GM23248 (cell line): ENCODE measurements at regions not wholly inside any gene's neighbourhood (a gene's known extent, or its start where the extent isn't known, plus 50 kb on each side); places are given as distances from the start of the nearest gene placed in this dataset.

Experiments used
- EZH2 ChIP-seq: fragments of 200-600 bp; sonication (generic); IDR thresholded peaks from 2 replicates; pipeline ENCODE4 v1.6.1; 2018; ENCODE audit warnings: antibody characterized with exemption, mild to moderate bottlenecking; ENCODE audit not compliant: insufficient read depth, poor library complexity, severe bottlenecking
- EZH2phosphoT487 ChIP-seq: fragments of 200-600 bp; sonication (generic); IDR thresholded peaks from 2 replicates; pipeline ENCODE4 v1.6.1; 2018; ENCODE audit warnings: antibody characterized with exemption, moderate library complexity, mild to moderate bottlenecking, low read depth; ENCODE audit not compliant: insufficient read depth

DNA sequence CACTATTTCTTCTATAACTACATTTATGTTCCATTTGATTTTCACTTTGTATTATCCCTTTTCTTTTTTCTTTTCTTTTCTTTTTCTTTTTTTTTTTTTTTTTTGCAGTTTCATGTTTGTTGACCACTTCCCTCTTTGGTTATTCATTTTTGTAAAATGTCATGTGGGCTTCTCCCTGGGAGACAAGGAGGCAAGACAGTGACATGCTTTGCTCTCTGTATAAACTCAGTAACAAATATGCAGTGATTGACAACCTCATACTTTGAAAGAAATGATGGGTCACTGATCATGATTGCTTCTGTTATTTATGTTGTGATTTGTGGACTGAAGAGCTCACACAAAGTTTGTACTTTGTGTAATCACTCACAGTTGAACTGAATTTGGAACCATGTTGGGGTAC lies 90.2 kb upstream of the ABI1 start:
- TF ChIP-seq EZH2phosphoT487 = no peak
- no peak for TF ChIP-seq EZH2
